Stimulated activated CD4-positive, alpha-beta T cell treated with anti-CD3 and anti-CD28 coated beads, Interleukin-2, amount 100 ng/mL, for 24 hours (primary cell): ENCODE measurements at regions not wholly inside any gene's neighbourhood (a gene's known extent, or its start where the extent isn't known, plus 50 kb on each side); places are given as distances from the start of the nearest gene placed in this dataset.
"Not testable (repeated sequence)": the region's sequence is repeated elsewhere in the genome, so short reads cannot be mapped to it uniquely, and the experiment has no call there.

Experiments
- DNase-seq, 2 donors: peaks; one replicate each; pipeline ENCODE4 v3.0.0-alpha.2; 2020

DNA sequence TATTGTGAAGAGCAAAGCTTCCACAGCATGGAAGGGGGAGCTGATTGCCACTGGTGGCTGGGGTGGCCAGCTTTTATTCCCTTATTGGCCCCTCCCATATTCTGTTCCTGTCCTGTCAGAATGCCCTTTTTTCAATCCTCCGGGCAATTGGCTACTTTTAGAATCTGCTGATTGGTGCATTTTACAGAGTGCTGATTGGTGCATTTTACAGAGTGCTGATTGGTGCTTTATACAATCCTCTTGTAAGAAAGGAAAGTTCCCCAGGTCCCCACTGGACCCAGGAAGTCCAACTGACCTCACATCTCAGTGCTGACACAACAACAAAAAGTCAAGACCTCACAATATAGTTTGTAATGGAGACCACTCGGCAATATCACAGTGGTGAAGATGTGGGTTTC lies 195.0 kb downstream of the SPATA31A6 start:
- DNase-seq: no peak

DNA sequence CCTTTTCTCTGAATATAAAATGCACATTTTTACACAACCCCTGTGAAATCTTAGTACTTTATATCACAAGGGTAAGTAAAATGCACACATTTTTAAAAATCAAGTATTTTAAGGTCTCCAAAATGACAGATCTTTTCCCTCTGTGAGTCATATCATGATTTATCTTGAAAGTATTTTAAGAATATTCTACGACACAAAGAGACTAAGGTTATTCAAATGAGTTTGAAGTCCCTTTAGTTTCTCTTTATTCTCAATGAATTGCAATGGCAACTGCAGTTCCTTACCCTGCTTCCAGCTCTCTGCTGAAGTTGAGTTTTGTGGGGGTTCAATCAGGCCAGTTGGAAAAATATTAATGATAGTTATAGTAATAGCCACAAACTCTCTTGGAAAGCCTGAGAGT lies 196.1 kb downstream of the SPATA31A6 start:
- DNase-seq: not testable (repeated sequence)

DNA sequence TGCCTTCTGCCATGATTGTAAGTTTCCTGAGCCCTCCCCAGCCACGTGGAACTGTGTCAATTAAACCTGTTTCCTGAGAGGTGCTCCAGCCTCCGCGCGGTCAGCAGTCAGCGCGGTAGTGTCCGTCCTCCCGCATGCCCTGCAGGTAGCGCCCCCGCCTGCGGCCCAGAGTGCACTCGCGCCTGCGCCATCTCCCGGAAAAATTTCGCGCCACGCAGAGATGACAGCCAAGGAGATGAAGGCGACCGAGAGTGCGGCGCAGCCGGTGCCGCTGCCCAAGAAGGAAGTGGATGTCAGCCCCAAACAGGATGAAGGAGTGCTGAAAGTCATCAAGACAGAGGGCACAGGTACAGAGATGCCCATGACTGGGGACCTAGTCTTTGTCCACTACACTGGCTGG lies 201.1 kb downstream of the SPATA31A6 start:
- DNase-seq: not testable (repeated sequence)

- not testable (repeated sequence) for DNase-seq
These were observed 202.2 kb downstream of the SPATA31A6 start for GRCh38 chr9:42385574-42386120.

- DNase-seq: no peak
These were observed 203.0 kb downstream of the SPATA31A6 start for GRCh38 chr9:42386477-42386876.

- no peak for DNase-seq
These were observed 204.8 kb downstream of the SPATA31A6 start for GRCh38 chr9:42388146-42388690.

DNA sequence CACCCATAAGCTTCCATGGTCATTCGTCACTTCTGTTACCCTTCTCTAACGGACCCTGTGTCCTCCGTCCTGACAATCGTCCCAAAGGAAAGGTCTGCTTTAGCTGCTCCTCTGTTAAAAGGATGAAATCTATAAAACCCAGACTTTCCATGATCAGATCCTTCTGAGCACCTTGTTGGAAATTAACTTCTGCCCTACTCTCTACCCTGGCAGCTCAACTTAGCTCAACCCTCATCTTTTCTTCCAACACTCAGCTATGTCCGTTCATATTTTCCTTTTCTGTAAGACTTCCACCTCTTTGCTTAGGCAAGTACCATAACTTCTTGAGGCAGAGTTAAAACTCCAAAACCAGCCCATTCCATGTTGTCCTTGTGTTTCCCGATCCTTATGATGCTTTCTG lies 205.4 kb downstream of the SPATA31A6 start:
- DNase-seq: no peak

- not testable (repeated sequence) for DNase-seq
These were observed 209.5 kb downstream of the SPATA31A6 start for GRCh38 chr9:42392773-42393455.

DNA sequence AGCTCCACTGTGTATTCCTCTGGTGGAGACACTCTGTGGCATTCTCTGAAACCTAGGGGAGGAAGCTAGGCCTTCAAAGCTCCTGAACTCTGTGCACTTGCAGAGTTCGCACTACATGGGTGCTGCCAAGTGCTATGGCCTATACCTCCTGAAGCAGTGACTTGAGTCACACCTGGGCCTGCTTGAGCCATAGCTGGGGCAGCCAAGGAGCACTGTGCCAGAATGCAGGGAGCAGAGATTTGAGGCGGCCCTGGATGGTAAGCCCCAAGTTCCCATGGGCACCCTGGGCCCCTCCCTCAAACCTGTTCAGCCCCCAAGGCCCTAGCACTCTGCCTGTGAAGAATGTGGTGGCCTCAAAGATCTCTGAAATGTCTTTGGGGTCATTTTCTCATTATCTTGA lies 212.9 kb downstream of the SPATA31A6 start:
- DNase-seq: no peak

DNA sequence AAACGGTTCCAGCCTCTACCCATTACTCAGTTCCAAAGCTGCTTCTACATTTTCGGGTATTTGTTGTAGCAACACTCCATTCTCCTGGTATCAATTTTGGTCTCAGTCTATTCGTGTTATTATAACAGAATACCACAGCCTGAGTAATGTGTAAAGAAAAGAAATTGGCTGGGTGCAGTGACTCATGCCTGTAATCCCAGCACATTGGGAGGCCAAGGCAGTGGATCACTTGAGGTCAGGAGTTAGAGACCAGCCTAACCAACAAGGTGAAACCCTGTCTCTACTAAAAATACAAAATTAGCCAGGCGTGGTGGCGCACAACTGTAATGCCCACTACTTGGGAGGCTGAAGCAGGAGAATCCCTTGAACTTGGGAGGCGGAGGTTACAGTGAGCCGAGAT lies 213.9 kb downstream of the SPATA31A6 start:
- not testable (repeated sequence) for DNase-seq

GRCh38 chr9:42402919-42403318 lies 219.5 kb downstream of the SPATA31A6 start:
- DNase-seq: not testable (repeated sequence)

DNA sequence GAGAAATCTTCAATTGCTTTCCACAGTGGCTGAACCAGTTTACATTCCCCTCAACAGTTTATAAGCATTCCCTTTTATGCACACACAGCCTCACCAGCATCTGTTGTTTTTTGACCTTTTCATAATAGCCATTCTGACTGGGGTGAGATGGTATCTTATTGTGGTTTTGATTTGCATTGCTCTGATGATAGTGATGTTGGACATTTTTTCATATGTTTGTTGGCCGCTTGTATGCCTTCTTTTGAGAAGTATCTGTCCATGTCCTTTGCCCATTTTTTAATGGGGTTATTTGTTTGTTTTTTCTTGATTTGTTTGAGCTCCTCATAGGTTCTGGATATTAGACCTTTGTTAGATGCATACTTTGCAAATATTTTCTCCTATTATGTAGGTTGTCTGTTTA lies 226.1 kb downstream of the SPATA31A6 start:
- not testable (repeated sequence) for DNase-seq

GRCh38 chr9:42412354-42412753 lies 228.9 kb downstream of the SPATA31A6 start:
- not testable (repeated sequence) for DNase-seq

GRCh38 chr9:42414865-42415264 lies 231.4 kb downstream of the SPATA31A6 start:
- not testable (repeated sequence) for DNase-seq

DNA sequence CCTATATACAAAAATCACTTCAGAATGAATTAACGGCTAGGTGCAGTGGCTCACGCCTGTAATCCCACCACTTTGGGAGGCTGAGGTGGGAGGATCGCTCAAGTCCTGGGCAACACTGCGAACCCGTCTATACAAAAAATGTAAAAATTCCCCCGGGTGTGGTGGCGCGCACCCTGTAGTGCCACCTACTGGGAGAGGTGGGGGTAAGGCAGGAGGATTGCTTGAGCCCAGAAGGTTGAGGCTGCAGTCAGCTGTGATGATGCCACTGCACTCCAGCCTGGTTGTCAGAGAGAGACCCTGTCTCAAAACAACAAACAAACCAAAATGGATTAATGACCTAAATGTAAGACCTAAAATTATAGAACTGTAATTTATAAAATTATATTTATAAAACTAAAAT lies 236.2 kb downstream of the SPATA31A6 start:
- DNase-seq: not testable (repeated sequence)

GRCh38 chr9:42420324-42420723 lies 236.9 kb downstream of the SPATA31A6 start:
- not testable (repeated sequence) for DNase-seq

DNA sequence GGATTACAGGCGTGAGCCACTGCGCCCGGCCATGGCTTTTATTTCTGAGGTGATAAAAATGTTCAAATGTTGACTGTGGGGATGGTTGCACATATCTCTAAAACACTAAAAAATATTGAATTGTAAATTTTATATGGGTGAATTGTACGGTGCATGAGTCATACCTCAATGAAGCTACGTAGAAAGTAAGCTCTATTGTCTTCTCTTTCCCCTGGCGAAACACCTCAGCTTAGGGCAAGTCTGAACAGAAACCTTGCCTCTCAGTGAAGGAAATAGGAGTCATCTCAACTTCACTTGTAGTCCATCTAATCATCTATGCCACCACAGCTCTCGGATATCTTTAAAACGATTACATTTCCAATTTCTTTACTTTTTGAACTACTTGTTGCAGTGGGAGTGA lies 238.2 kb downstream of the SPATA31A6 start:
- DNase-seq: not testable (repeated sequence)

DNA sequence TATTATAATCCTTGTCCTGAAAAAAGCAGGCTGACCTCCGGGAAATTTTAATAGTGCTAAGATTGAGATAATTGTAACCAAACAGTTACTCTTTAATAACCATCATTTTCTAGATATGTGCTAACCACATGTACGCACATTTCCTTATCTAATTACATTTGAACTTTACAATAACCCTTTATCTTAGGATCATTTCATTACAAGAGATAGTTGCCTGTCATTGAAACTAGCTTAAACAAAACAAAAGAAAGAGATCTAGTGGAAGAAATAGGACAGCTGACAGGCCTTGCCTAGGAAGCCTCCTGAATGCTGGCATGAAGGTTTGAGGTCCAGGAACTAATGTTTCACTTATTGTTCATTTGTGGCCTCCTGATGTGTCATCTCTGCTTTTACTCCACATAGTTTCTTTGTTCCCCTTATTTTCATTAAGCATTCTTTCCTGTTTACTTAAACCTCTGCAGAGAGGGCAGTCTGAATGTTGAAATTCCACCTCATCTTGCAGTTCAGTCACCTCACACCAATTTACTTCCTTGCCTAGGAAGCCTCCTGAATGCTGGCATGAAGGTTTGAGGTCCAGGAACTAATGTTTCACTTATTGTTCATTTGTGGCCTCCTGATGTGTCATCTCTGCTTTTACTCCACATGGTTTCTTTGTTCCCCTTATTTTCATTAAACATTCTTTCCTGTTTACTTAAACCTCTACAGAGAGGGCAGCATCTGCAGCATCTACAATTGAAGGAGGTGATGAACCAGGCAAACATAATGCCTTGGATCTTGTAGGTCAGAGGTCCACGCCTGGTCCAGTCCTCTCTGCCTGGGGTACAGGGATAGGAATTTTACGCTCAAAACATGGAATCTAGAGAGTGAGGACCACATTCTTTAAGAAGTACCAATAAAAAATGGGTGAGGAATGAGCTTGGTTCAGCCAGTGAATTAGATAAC lies 247.5 kb downstream of the SPATA31A6 start:
- not testable (repeated sequence) for DNase-seq

GRCh38 chr9:42431616-42432010 lies 248.2 kb downstream of the SPATA31A6 start:
- DNase-seq: not testable (repeated sequence)

DNA sequence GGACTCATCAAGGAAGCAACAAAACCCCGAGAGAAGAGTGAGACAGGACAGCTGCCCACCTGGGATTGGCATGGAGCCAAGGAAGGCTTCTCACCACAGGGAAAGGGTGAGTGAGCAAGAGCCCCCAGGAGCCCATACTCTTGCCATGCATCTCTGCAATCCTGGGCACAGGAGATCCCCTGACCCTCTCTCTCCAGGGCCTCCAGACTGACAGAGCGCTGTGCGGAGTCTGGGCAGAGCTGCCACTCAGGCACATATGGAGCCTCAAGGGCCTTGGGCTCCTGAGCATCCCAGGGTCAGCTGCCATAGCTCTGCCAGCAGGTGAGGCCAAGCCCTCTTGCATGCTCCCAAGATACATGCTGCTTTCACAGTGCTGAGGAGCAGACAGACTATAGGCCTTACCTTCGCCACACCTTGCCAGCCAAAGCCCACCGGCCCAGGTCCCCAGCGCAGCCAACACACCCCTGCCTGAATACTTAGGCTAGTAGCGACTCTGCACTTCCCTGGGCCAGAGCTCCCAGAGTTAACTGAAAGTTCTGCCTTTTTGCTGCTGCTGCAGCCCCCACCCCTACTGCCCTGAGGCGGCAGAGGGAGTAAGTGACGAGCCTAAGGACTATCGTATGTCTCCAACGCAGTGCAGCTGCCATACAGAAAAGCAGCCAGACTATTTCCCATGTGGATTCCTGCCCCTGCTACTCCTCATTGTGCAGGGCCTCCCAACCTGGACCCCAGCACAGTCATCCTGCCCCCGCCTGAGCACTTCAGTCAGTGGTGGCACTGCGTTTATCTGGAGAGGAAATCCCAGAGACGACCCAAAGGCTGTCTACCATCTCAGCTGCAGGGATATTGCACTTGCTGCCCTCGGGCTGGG lies 251.6 kb downstream of the SPATA31A6 start:
- not testable (repeated sequence) for DNase-seq

- DNase-seq: not testable (repeated sequence)
These were observed 252.4 kb downstream of the SPATA31A6 start for GRCh38 chr9:42435715-42436342.
